Esophagus squamous epithelium (tissue), 5 donors: ENCODE measurements at regions not wholly inside any gene's neighbourhood (a gene's known extent, or its start where the extent isn't known, plus 50 kb on each side); places are given as distances from the start of the nearest gene placed in this dataset.

Experiments
- DNase-seq: peaks from one replicate; lab custom pipeline; 2025; lab: John Stamatoyannopoulos, UW
- H3K27ac ChIP-seq, 4 donors: fragments of 200-600 bp; sonication (generic); one replicate each; pipeline ENCODE4 v1.5.1; 2016 to 2019; ENCODE audit warnings: mild to moderate bottlenecking in 1 of 4
- H3K27me3 ChIP-seq, 4 donors: fragments of 200-600 bp; sonication (generic); 1 replicate in 3 of 4; 2 replicates in 1 of 4; pipeline versions ENCODE4 v1.5.1 to v1.6.0; 2017 to 2021; ENCODE audit warnings: antibody characterized with exemption in 1 of 4
- H3K36me3 ChIP-seq, 3 donors: fragments of 200-600 bp; sonication (generic); one replicate each; pipeline ENCODE4 v1.5.1; 2016 to 2019
- H3K4me1 ChIP-seq, 3 donors: fragments of 200-600 bp; sonication (generic); one replicate each; pipeline ENCODE4 v1.5.1; 2017 to 2019
- H3K4me3 ChIP-seq, 4 donors: fragments of 200-600 bp; sonication (generic); 1 replicate in 3 of 4; 2 replicates in 1 of 4; pipeline ENCODE4 v1.5.1; 2016 to 2019; ENCODE audit warnings: mild to moderate bottlenecking in 2 of 4, moderate library complexity in 1 of 4
- H3K9me3 ChIP-seq, 3 donors: fragments of 200-600 bp; sonication (generic); one replicate each; pipeline ENCODE4 v1.5.1; 2016 to 2019
- CTCF ChIP-seq, 6 experiments: fragments of 450-650 bp in 4 of 6; fragments of 200-600 bp in 2 of 6; sonication (generic) in 2 of 6; IDR thresholded peaks; one replicate each; pipeline ENCODE4 v1.5.1; 2016 to 2019; ENCODE audit warnings: antibody characterized with exemption in 6 of 6, mild to moderate bottlenecking in 4 of 6, moderate library complexity in 4 of 6
- POLR2A ChIP-seq, 4 donors: fragments of 450-650 bp; IDR thresholded peaks; one replicate each; pipeline ENCODE4 v1.6.1; 2017; ENCODE audit warnings: antibody characterized with exemption in 4 of 4, mild to moderate bottlenecking in 4 of 4, moderate library complexity in 3 of 4
- WGBS, 2 donors: methylation state at CpG; one replicate each; pipeline ENCODE4 v1.1.5; 2018; 5-methylcytosine and 5-hydroxymethylcytosine counted together
- intact Hi-C: fragments of 100-400 bp; cut with DNase I; formaldehyde crosslinking; loops from one replicate; pipeline ENCODE4 v1.15.0; 2022
- donor health status: DM: yes; HTN: yes; CAD: no.

GRCh38 chr3:167110901-167111300 is 269.2 kb downstream of the ZBBX start:
- TF ChIP-seq POLR2A (IDR thresholded peaks at IDR 0.05) (no peak), CTCF (IDR thresholded peaks at IDR 0.05) (no peak)
- no peaks in the 10 kb centered on the region for H3K4me1 ChIP-seq
- no peak for DNase-seq
- no peaks in the 10 kb centered on the region for H3K27me3 ChIP-seq
- peaks cover 0 to 3% (median 0%) of the 10 kb centered on the region in 3 donors for H3K9me3 ChIP-seq
- no peaks in the 10 kb centered on the region for H3K36me3 ChIP-seq
- intact Hi-C loops, result no loop called here
- H3K4me3 ChIP-seq, result no peak overlapping the region
- no peak overlapping the region for H3K27ac ChIP-seq
- WGBS, 2 donors, result 54 to 55% methylated on average over 8 of the region's 8 CpGs

GRCh38 chr3:167109746-167110145 is 270.4 kb downstream of the ZBBX start:
- DNase-seq, result no peak
- Histone ChIP-seq H3K4me1 (no peaks in the 10 kb centered on the region), H3K9me3 (no peaks in the 10 kb centered on the region), H3K36me3 (no peaks in the 10 kb centered on the region), H3K4me3 (no peak overlapping the region), H3K27ac (no peak overlapping the region), H3K27me3 (no peaks in the 10 kb centered on the region)
- TF ChIP-seq POLR2A (IDR thresholded peaks at IDR 0.05) (no peak), CTCF (IDR thresholded peaks at IDR 0.05) (no peak)
- 59 to 86% methylated on average over 1 of the region's 1 CpG for WGBS, 2 donors
- intact Hi-C loops, result no loop called here

- Histone ChIP-seq H3K9me3 (no peaks in the 10 kb centered on the region), H3K27me3 (no peaks in the 10 kb centered on the region), H3K4me1 (no peaks in the 10 kb centered on the region), H3K27ac (no peak overlapping the region), H3K4me3 (no peak overlapping the region), H3K36me3 (no peaks in the 10 kb centered on the region)
- no peak for DNase-seq
- TF ChIP-seq POLR2A (IDR thresholded peaks at IDR 0.05) (no peak), CTCF (IDR thresholded peaks at IDR 0.05) (no peak)
- intact Hi-C loops, result no loop called here
Measured at GRCh38 chr3:167106456-167106855, 273.6 kb downstream of the ZBBX start.

- Histone ChIP-seq H3K27me3 (no peaks in the 10 kb centered on the region), H3K36me3 (no peaks in the 10 kb centered on the region), H3K4me1 (no peaks in the 10 kb centered on the region), H3K4me3 (no peak overlapping the region), H3K27ac (no peak overlapping the region), H3K9me3 (no peaks in the 10 kb centered on the region)
- 50% methylated on average over 1 of the region's 1 CpG for WGBS, 2 donors
- TF ChIP-seq CTCF (IDR thresholded peaks at IDR 0.05) (no peak), POLR2A (IDR thresholded peaks at IDR 0.05) (no peak)
- no peak for DNase-seq
- intact Hi-C loops, result no loop called here
Measured at GRCh38 chr3:167102071-167102470, 278.0 kb downstream of the ZBBX start.

- no peak for DNase-seq
- H3K36me3 ChIP-seq, result no peaks in the 10 kb centered on the region
- H3K4me1 ChIP-seq, result no peaks in the 10 kb centered on the region
- TF ChIP-seq POLR2A (IDR thresholded peaks at IDR 0.05) (no peak), CTCF (IDR thresholded peaks at IDR 0.05) (no peak)
- WGBS, 2 donors, result 47 to 50% methylated on average over 1 of the region's 1 CpG
- H3K9me3 ChIP-seq, result no peaks in the 10 kb centered on the region
- no peaks in the 10 kb centered on the region for H3K27me3 ChIP-seq
- intact Hi-C loops, result no loop called here
- no peak overlapping the region for H3K4me3 ChIP-seq
- H3K27ac ChIP-seq, result no peak overlapping the region
Measured at GRCh38 chr3:167100651-167101050, 279.4 kb downstream of the ZBBX start.
